Trophoblast cell (in vitro differentiated cells and primary cell): ENCODE measurements at regions not wholly inside any gene's neighbourhood (a gene's known extent, or its start where the extent isn't known, plus 50 kb on each side); places are given as distances from the start of the nearest gene placed in this dataset.

Experiments
- DNase-seq, 2 donors: peaks; one replicate each; pipeline ENCODE4 v3.0.0-alpha.2; 2016
- H2AFZ ChIP-seq: 2 replicates; pipeline ENCODE4 v1.6.1; 2013; ENCODE audit warnings: low read length, moderate library complexity, mild to moderate bottlenecking; ENCODE audit not compliant: insufficient read depth, poor library complexity
- H2AK5ac ChIP-seq: 2 replicates; pipeline ENCODE4 v1.6.1; 2013; ENCODE audit warnings: mild to moderate bottlenecking, low read length
- H2BK120ac ChIP-seq: 2 replicates; pipeline ENCODE4 v1.6.1; 2013; ENCODE audit warnings: low read length, mild to moderate bottlenecking, moderate library complexity; ENCODE audit not compliant: insufficient read depth, poor library complexity
- H2BK12ac ChIP-seq: 2 replicates; pipeline ENCODE4 v1.6.1; 2013; ENCODE audit warnings: mild to moderate bottlenecking, low read length, moderate library complexity
- H2BK5ac ChIP-seq: 2 replicates; pipeline ENCODE4 v1.6.1; 2013; ENCODE audit warnings: low read length, low read depth, moderate library complexity, mild to moderate bottlenecking; ENCODE audit not compliant: poor library complexity
- H3K14ac ChIP-seq: 2 replicates; pipeline ENCODE4 v1.6.1; 2013; ENCODE audit warnings: mild to moderate bottlenecking, low read length
- H3K18ac ChIP-seq: 2 replicates; pipeline ENCODE4 v1.6.1; 2013; ENCODE audit warnings: mild to moderate bottlenecking, low read length
- H3K23ac ChIP-seq: 2 replicates; pipeline ENCODE4 v1.6.1; 2013; ENCODE audit warnings: low read length
- H3K27ac ChIP-seq: 2 replicates; pipeline ENCODE4 v1.5.1; 2013; ENCODE audit warnings: low read depth, mild to moderate bottlenecking, inconsistent platforms, low read length, moderate library complexity
- H3K27me3 ChIP-seq: 2 replicates; pipeline ENCODE4 v1.6.1; 2013; ENCODE audit warnings: inconsistent platforms, mild to moderate bottlenecking, low read length, moderate library complexity; ENCODE audit not compliant: insufficient read depth
- H3K36me3 ChIP-seq, 2 experiments: 1 replicate in 1 of 2; 2 replicates in 1 of 2; pipeline ENCODE4 v1.6.1; 2013; ENCODE audit warnings: low read length in 2 of 2, mild to moderate bottlenecking in 2 of 2, moderate library complexity in 1 of 2; ENCODE audit not compliant: insufficient read depth in 2 of 2, control insufficient read depth in 1 of 2
- H3K4ac ChIP-seq: 2 replicates; pipeline ENCODE4 v1.6.1; 2013; ENCODE audit warnings: low read depth, mild to moderate bottlenecking, low read length, moderate library complexity
- H3K4me1 ChIP-seq, 2 experiments: 1 replicate in 1 of 2; 2 replicates in 1 of 2; pipeline ENCODE4 v1.6.1; 2013; ENCODE audit warnings: low read length in 2 of 2, mild to moderate bottlenecking in 2 of 2, moderate library complexity in 1 of 2; ENCODE audit not compliant: insufficient read depth in 2 of 2, control insufficient read depth in 1 of 2
- H3K4me2 ChIP-seq: 2 replicates; pipeline ENCODE4 v1.6.1; 2013; ENCODE audit warnings: inconsistent platforms, mild to moderate bottlenecking, low read length, moderate library complexity
- H3K4me3 ChIP-seq: 2 replicates; pipeline ENCODE4 v1.5.1; 2013; ENCODE audit warnings: mild to moderate bottlenecking, low read depth, low read length, inconsistent platforms
- H3K79me1 ChIP-seq: one replicate; pipeline ENCODE4 v1.6.1; 2013; ENCODE audit warnings: low read length
- H3K79me2 ChIP-seq: 2 replicates; pipeline ENCODE4 v1.6.1; 2013; ENCODE audit warnings: low read length, mild to moderate bottlenecking; ENCODE audit not compliant: control insufficient read depth, insufficient read depth, poor library complexity
- H3K9ac ChIP-seq: 2 replicates; pipeline ENCODE4 v1.6.1; 2013; ENCODE audit warnings: mild to moderate bottlenecking, low read length
- H3K9me3 ChIP-seq: 2 replicates; pipeline ENCODE4 v1.6.1; 2013; ENCODE audit warnings: low read depth, mild to moderate bottlenecking, control low read depth, inconsistent platforms, low read length; ENCODE audit not compliant: insufficient read depth
- H4K12ac ChIP-seq: 2 replicates; pipeline ENCODE4 v1.6.1; 2013; ENCODE audit warnings: low read depth, mild to moderate bottlenecking, low read length, moderate library complexity
- H4K8ac ChIP-seq: 2 replicates; pipeline ENCODE4 v1.6.1; 2013; ENCODE audit warnings: low read depth, mild to moderate bottlenecking, low read length, moderate library complexity
- H4K91ac ChIP-seq: one replicate; pipeline ENCODE4 v1.6.1; 2013; ENCODE audit warnings: low read depth, mild to moderate bottlenecking, low read length, moderate library complexity
- WGBS: extraction: QIAGEN DNeasy Blood & Tissue Kit; methylation state at CpG from one replicate; pipeline ENCODE4 v1.1.7; 2013; ENCODE audit warnings: missing lambda C conversion rate; ENCODE audit not compliant: insufficient read length, insufficient coverage; ENCODE audit errors: extremely low coverage; 5-methylcytosine and 5-hydroxymethylcytosine counted together

GRCh38 chr16:11414815-11415775 is 69.8 kb downstream of the RMI2 start:
- WGBS, result no CpG with 5 or more reads among the region's 21 CpGs
- no peaks in the 10 kb centered on the region for H3K27me3 ChIP-seq
- no peak overlapping the region for H3K18ac ChIP-seq
- H3K4me3 ChIP-seq, result no peak overlapping the region
- no peaks in the 10 kb centered on the region for H3K36me3 ChIP-seq
- no peak overlapping the region for H3K14ac ChIP-seq
- H3K23ac ChIP-seq, result no peak overlapping the region
- H3K9ac ChIP-seq, result no peak overlapping the region
- H2BK120ac ChIP-seq, result no peak overlapping the region
- no peak overlapping the region for H2BK5ac ChIP-seq
- no peak overlapping the region for H2BK12ac ChIP-seq
- no peak overlapping the region for H3K4ac ChIP-seq
- no peak overlapping the region for H2AK5ac ChIP-seq
- H3K4me1 ChIP-seq, result no peaks in the 10 kb centered on the region
- no peak overlapping the region for H3K4me2 ChIP-seq
- peaks cover 7% of the 10 kb centered on the region for H3K9me3 ChIP-seq
- H3K79me1 ChIP-seq, result no peaks in the 10 kb centered on the region
- no peak overlapping the region for H4K91ac ChIP-seq
- H2AFZ ChIP-seq, result no peak overlapping the region
- DNase-seq, result no peak
- H4K8ac ChIP-seq, result no peak overlapping the region
- H4K12ac ChIP-seq, result no peak overlapping the region
- H3K27ac ChIP-seq, result no peak overlapping the region
- no peaks in the 10 kb centered on the region for H3K79me2 ChIP-seq

GRCh38 chr16:11416228-11417001 is 71.2 kb downstream of the RMI2 start:
- Histone ChIP-seq H3K23ac (no peak overlapping the region), H3K4me3 (no peak overlapping the region), H3K27ac (no peak overlapping the region), H2AK5ac (no peak overlapping the region), H3K4ac (no peak overlapping the region), H3K27me3 (no peaks in the 10 kb centered on the region), H4K8ac (no peak overlapping the region), H2BK120ac (no peak overlapping the region), H3K4me2 (no peak overlapping the region), H3K14ac (no peak overlapping the region), H3K18ac (no peak overlapping the region), H2AFZ (no peak overlapping the region), H4K91ac (no peak overlapping the region), H4K12ac (no peak overlapping the region), H2BK12ac (no peak overlapping the region), H3K4me1 (no peaks in the 10 kb centered on the region), H3K9ac (no peak overlapping the region), H3K36me3 (no peaks in the 10 kb centered on the region), H2BK5ac (no peak overlapping the region), H3K9me3 (peaks cover 7% of the 10 kb centered on the region), H3K79me1 (no peaks in the 10 kb centered on the region), H3K79me2 (no peaks in the 10 kb centered on the region)
- no CpG with 5 or more reads among the region's 16 CpGs for WGBS
- peak in 1 of 2 donors; percentile 30 for DNase-seq

- no CpG with 5 or more reads among the region's 10 CpGs for WGBS
- no peak for DNase-seq
- Histone ChIP-seq H3K4ac (no peak overlapping the region), H3K27ac (no peak overlapping the region), H2BK12ac (no peak overlapping the region), H3K18ac (no peak overlapping the region), H3K4me2 (no peak overlapping the region), H3K23ac (no peak overlapping the region), H4K12ac (no peak overlapping the region), H3K36me3 (no peaks in the 10 kb centered on the region), H2AFZ (no peak overlapping the region), H3K27me3 (no peaks in the 10 kb centered on the region), H3K14ac (no peak overlapping the region), H3K79me2 (no peaks in the 10 kb centered on the region), H2BK5ac (no peak overlapping the region), H3K79me1 (no peaks in the 10 kb centered on the region), H3K9me3 (peaks cover 7% of the 10 kb centered on the region), H3K4me1 (no peaks in the 10 kb centered on the region), H2BK120ac (no peak overlapping the region), H2AK5ac (no peak overlapping the region), H3K4me3 (no peak overlapping the region), H4K91ac (no peak overlapping the region), H4K8ac (no peak overlapping the region), H3K9ac (no peak overlapping the region)
These were observed 72.2 kb downstream of the RMI2 start for GRCh38 chr16:11417487-11417886.

- Histone ChIP-seq H3K27me3 (no peaks in the 10 kb centered on the region), H3K4me2 (no peak overlapping the region), H3K18ac (no peak overlapping the region), H3K9ac (no peak overlapping the region), H3K4me3 (no peak overlapping the region), H4K12ac (no peak overlapping the region), H3K79me1 (no peaks in the 10 kb centered on the region), H4K91ac (no peak overlapping the region), H3K4me1 (no peaks in the 10 kb centered on the region), H4K8ac (no peak overlapping the region), H2BK120ac (no peak overlapping the region), H3K79me2 (no peaks in the 10 kb centered on the region), H2BK12ac (no peak overlapping the region), H2BK5ac (no peak overlapping the region), H3K23ac (no peak overlapping the region), H3K27ac (no peak overlapping the region), H3K36me3 (no peaks in the 10 kb centered on the region), H3K14ac (no peak overlapping the region), H2AFZ (no peak overlapping the region), H3K4ac (no peak overlapping the region), H3K9me3 (peaks cover 8% of the 10 kb centered on the region), H2AK5ac (no peak overlapping the region)
- no peak for DNase-seq
- WGBS, result no CpG with 5 or more reads among the region's 4 CpGs
These were observed 73.2 kb downstream of the RMI2 start for GRCh38 chr16:11418506-11418905.
